Stimulated activated CD4-positive, alpha-beta T cell treated with anti-CD3 and anti-CD28 coated beads, Interleukin-4, amount 100 ng/mL, for 4 hours (primary cell): ENCODE measurements at regions not wholly inside any gene's neighbourhood (a gene's known extent, or its start where the extent isn't known, plus 50 kb on each side); places are given as distances from the start of the nearest gene placed in this dataset.
"Not testable (repeated sequence)": the region's sequence is repeated elsewhere in the genome, so short reads cannot be mapped to it uniquely, and the experiment has no call there.

ENCODE experiments used
- DNase-seq, 2 experiments: peaks; one replicate each; pipeline ENCODE4 v3.0.0-alpha.2; 2020

- DNase-seq, result no peak
These were observed 233.5 kb upstream of the KIAA1217 start for GRCh38 chr10:23975431-23975830.

- no peak for DNase-seq
These were observed 232.7 kb upstream of the KIAA1217 start for GRCh38 chr10:23976275-23976674.

DNA sequence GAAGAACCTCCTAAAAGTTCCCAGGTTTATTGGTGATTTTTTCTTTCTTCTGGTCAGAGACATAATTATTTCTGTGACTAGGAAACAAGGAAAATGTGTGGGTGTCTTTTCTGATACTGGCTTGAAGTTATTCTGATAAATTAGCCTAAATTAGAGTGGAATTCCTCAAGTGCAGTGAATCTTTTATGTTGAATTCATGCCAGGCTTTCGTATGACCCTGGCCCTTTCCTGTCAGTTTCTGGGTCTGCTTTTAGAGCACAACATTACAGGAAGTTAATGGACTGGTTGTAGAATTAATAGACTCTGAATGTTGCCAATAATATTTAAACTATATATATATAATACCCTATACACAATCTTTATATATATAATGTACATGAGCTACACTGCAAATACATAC is 230.6 kb upstream of the KIAA1217 start:
- DNase-seq, result no peak

DNA sequence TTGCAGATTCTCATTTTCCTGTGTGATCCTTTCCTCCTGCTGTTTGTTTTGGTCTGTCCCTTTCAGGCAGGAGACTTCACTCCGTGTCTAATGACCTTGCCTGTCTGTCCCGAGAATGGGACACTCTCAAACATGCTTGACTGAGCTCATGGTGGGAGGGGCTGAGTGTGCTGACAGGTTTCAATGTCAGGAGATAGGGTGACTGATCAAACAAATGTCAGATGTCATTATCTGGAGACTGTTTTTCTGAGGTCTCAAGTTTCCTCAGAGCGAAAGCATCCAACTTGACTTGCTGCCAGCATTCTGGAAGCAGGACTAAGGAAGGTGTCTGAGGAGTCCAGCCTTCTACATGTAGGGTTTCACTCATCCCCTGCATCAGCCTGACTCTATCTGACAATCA is 228.8 kb upstream of the KIAA1217 start:
- no peak for DNase-seq

- DNase-seq, result no peak
These were observed 227.2 kb upstream of the KIAA1217 start for GRCh38 chr10:23981520-23982309.

GRCh38 chr10:23984405-23984804 is 224.5 kb upstream of the KIAA1217 start:
- DNase-seq, result not testable (repeated sequence)

- no peak for DNase-seq
These were observed 220.9 kb upstream of the KIAA1217 start for GRCh38 chr10:23988006-23988405.

DNA sequence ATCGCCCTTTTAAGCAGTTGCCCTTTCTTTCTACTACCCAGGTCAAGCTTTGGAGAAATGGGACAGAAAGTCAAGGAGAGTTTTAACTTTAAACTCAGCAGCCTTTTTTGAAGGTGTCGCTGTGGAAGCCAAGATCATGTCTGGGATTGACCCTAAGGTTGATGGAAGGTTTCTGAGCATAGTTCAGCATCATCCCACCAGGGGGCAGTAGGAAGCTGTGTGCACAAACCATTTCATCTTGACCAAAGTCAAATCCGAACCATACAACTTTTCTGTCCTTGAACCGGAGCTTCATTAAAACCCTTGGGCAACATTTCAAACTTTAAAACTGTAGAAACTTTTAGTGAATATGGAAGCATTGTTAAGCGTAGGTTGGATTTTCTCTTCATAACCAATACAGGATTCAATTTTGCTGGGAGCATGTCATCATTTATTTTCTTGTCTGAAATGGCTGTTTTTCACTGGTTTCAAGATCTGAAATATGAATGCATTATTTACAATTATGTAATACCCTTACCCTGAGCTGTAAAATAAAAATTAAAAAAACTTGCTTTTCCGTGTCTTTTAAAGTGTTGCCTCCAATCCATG is 214.4 kb upstream of the KIAA1217 start:
- peak in 1 of 2 experiments; percentile 8 for DNase-seq

DNA sequence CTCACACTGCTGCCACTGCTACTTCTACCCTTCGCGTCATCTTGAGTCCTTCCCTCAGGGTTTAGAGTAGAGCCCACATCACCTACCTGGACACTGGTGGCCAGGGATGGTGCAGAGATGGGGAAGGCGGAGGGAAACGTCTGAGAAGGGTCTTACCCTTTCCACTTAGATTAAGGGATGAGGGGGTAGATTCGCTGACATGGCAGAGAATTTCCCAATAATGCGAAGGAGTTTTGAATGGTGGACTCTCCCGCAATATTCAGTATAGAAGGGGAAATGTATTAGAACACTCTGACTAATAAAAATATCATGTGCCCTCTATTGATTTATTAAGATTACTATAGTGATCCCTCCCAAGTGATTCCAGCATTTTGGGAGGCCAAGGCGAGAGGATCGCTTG is 209.5 kb upstream of the KIAA1217 start:
- DNase-seq, result no peak

- no peak for DNase-seq
These were observed 208.6 kb upstream of the KIAA1217 start for GRCh38 chr10:24000271-24000813.

- DNase-seq, result no peak
These were observed 202.2 kb upstream of the KIAA1217 start for GRCh38 chr10:24006741-24007140.

DNA sequence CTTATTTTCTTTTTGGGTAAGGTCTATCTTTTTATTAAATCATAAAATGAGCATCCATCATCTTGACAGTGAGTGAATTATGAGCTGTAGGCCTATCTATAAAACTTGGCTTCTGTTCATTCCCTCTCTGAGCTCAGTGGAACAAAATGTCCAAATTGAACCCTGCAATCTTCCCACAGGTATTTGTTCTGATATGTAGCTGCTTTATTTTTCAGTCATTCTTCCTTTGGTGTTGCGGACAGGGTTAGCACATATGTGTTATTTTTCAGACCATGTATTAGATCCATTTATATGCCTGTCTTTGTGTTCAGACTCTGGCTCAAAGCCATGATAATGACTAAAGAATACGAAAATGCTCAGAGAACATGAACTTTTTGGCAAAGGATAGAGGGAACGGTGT is 201.6 kb upstream of the KIAA1217 start:
- DNase-seq, result no peak

DNA sequence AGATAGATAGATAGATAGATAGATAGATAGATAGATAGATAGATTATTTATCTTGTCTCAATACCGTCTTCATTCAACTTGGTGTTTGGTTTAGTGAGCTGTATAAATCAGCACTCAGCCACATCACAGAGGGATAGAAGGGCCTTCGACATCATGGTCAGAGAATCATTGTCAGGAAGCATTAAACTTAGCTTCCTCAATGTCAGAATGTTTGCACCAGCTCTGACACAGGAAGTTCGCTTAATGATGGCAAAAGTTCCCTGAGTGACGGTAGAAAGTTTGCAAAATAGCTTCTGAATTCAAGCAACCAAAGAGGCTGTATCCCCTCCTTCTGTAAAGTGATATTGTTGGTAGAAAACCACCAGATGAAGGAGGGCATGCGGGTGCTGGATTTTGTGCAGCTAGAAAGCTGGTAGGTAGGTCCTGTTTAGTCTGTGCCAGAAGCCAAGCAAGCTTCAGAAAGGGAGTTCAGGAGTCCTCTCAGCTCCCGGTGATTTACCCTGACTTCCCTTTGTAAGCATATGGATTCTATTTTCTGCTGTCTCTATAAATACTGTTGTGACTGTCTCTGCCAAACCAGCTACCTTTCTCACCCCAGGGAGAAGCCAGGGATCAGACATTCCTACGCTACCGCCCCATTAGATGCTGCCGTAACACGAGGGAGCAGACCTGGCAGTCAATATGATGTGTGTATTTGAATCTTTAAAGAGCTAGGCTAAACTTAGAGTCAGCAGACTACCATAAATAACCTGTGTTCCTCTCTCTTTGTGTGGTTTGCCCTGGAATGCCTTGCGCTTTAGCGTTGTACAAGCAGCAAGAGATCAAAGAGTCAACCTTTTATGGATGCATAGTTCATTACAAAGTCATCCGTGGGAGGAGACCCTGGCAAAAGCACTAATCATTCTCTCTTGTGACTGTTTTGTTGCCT is 200.5 kb upstream of the KIAA1217 start:
- DNase-seq, result no peak

GRCh38 chr10:24009115-24009514 is 199.8 kb upstream of the KIAA1217 start:
- no peak for DNase-seq

GRCh38 chr10:24009736-24010135 is 199.2 kb upstream of the KIAA1217 start:
- DNase-seq, result no peak

DNA sequence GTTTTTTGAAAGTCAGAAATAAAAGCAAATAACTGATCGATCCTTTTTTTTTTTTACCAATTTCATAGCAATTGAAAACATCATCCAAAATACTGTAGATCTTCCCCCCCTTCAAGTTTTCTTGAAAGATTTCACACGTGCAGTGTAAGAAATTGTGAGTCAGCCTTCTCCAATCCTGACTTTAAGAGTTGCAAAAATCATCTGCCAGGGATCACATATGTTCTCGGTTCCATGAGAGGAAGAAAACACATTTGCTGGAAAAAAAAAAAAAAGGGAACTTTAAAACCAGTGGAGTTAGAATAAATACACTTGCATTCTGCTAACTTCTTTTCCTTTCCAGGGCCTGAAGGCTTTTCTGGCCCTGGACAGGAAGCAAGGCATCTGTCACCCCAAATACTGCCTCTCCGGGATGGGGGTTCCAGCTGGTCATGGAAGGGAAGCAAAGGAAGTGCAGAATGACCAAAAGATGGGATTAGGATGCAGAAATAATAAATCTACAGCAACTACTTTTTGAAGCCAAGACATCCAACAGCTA is 198.4 kb upstream of the KIAA1217 start:
- no peak for DNase-seq

DNA sequence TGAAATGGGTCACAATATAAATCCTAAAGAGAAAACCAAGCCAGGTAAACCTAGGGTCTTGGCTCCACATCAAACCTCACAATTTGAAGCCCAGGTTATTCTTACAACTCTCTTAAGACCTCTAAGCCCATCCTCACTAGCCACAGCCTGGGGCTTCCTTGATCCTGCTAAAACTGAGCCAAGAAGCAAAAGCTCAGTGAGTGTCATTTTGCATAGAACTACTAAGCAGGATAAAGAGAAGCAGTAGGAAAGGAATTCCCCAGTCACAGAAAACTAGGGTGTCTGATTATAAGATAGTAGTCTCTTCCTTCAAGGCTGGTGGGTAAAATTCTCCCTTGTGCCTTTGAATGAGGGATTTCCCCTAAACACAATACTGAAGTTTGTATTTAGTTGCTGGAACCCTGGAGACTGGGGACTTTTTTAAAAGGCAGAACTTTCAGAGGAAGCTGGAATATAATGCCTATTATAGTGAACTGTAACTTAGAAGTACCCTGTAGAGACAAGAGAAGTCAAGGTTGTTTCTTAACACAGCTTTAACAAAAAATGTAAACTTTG is 196.6 kb upstream of the KIAA1217 start:
- DNase-seq, result no peak

- DNase-seq, result no peak
These were observed 181.8 kb upstream of the KIAA1217 start for GRCh38 chr10:24027107-24027506.

DNA sequence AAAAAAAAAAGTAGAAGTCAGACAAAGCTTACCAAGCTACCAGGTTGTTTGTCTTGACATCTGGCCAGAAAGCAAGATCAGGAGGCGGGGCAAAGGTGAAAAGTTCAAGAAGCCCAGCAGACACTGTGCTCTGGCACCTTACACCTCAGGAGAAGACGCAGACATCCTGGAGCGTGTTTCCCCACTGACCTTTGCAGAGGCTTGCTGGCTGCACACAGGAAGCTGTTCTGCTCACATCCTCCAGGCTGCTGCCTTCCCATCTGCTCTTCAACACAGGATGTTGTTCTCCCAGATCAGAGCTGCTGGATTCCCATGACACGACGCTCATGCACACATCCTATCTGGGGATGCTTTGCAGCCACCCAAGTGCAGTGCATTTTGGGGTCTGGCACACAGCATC is 174.4 kb upstream of the KIAA1217 start:
- DNase-seq, result no peak

DNA sequence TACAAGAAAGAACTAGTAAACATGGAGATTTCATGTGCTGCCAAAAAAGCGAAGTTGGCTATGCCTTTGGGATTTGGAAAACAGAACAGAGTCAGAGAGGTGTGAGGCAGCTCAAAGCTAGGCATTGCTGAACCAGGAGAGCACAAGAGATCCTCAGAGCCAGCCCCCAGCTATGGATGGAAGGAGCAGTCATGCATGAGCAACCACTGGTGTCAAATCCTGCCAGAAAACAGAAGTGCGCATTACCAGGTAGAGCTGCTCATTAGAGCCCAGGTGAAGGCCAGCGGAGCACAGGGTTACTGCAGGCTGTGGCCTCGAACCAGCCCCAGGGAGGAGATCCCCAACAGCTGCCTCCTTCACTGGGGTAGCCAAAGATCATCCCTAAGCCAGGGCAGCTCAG is 173.2 kb upstream of the KIAA1217 start:
- DNase-seq, result no peak

- DNase-seq, result no peak
These were observed 169.6 kb upstream of the KIAA1217 start for GRCh38 chr10:24039315-24039714.

DNA sequence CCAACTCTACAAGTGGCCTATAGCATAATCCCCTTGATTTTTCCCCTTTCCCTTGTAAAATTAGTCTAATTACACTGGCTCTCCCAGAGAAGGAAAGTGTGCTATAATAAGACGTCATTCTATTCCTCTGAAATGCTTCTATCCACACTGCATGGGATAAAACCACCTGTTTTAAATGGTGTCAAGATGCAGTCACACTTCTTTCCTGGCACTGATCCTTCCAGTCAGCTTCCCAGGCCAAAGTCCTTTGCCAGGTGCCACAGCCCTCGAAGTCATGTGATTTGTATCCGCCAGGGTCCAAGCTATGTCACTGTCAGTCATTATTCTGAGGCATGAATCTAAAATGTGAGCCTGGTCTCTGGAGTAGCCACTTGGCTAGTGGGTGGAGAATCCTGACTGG is 169.0 kb upstream of the KIAA1217 start:
- DNase-seq, result no peak

GRCh38 chr10:24041034-24041433 is 167.9 kb upstream of the KIAA1217 start:
- no peak for DNase-seq
